DOHH2 (cell line): ENCODE measurements at regions not wholly inside any gene's neighbourhood (a gene's known extent, or its start where the extent isn't known, plus 50 kb on each side); places are given as distances from the start of the nearest gene placed in this dataset.

Experiments
- H3F3A ChIP-seq: fragments of 200-600 bp; sonication (generic), shearing (Covaris generic); 2 replicates; pipeline ENCODE4 v1.6.0; 2016; ENCODE audit warnings: antibody characterized with exemption, mild to moderate bottlenecking; ENCODE audit not compliant: control insufficient read depth, insufficient read depth
- H3K27ac ChIP-seq: fragments of 200-600 bp; sonication (generic); 2 replicates; pipeline ENCODE4 v1.5.1; 2014; ENCODE audit warnings: low read depth, mild to moderate bottlenecking, low read length, moderate library complexity
- H3K27me3 ChIP-seq: fragments of 200-600 bp; sonication (generic); 2 replicates; pipeline ENCODE4 v1.6.1; 2014; ENCODE audit warnings: mild to moderate bottlenecking, low read length, mixed read lengths; ENCODE audit not compliant: control insufficient read depth
- H3K36me3 ChIP-seq: fragments of 200-600 bp; sonication (generic); 2 replicates; pipeline ENCODE4 v1.6.1; 2014; ENCODE audit warnings: mild to moderate bottlenecking, low read length, moderate library complexity, mixed read lengths; ENCODE audit not compliant: control insufficient read depth
- H3K4me1 ChIP-seq: fragments of 200-600 bp; sonication (generic); 2 replicates; pipeline ENCODE4 v1.6.1; 2014; ENCODE audit warnings: mild to moderate bottlenecking, low read length, mixed read lengths; ENCODE audit not compliant: control insufficient read depth
- H3K4me2 ChIP-seq: fragments of 200-600 bp; sonication (generic); 2 replicates; pipeline ENCODE4 v1.6.0; 2014; ENCODE audit warnings: mild to moderate bottlenecking, low read length, moderate library complexity
- H3K4me3 ChIP-seq: fragments of 200-600 bp; sonication (generic); 2 replicates; pipeline ENCODE4 v1.5.1; 2014; ENCODE audit warnings: mild to moderate bottlenecking, low read length, mixed read lengths
- H3K79me2 ChIP-seq: fragments of 200-600 bp; sonication (generic); 2 replicates; pipeline ENCODE4 v1.6.1; 2014; ENCODE audit warnings: mild to moderate bottlenecking, low read length, mixed read lengths; ENCODE audit not compliant: control insufficient read depth
- H3K9me2 ChIP-seq: fragments of 200-600 bp; sonication (generic); replicated peaks from 2 replicates; pipeline ENCODE4 v1.6.1; 2014; ENCODE audit warnings: mild to moderate bottlenecking, low read length, mixed read lengths; ENCODE audit not compliant: control insufficient read depth
- H3K9me3 ChIP-seq: fragments of 200-600 bp; sonication (generic); 2 replicates; pipeline ENCODE4 v1.6.1; 2014; ENCODE audit warnings: antibody characterized with exemption, low read length, mixed read lengths; ENCODE audit not compliant: control insufficient read depth, insufficient read depth
- H4K20me1 ChIP-seq: fragments of 200-600 bp; sonication (generic); 2 replicates; pipeline ENCODE4 v1.6.0; 2014; ENCODE audit warnings: low read depth, mild to moderate bottlenecking, antibody characterized with exemption, low read length, moderate library complexity; ENCODE audit not compliant: control insufficient read depth, insufficient read depth
- CTCF ChIP-seq: fragments of 200-600 bp; sonication (generic); IDR thresholded peaks from one replicate; pipeline ENCODE4 v1.5.1; 2014; ENCODE audit warnings: antibody characterized with exemption, mild to moderate bottlenecking, low read depth, low read length; ENCODE audit not compliant: poor library complexity, severe bottlenecking
- EZH2phosphoT487 ChIP-seq: fragments of 200-600 bp; sonication (generic); IDR thresholded peaks from 2 replicates; pipeline ENCODE4 v1.6.1; 2017; ENCODE audit warnings: borderline replicate concordance, mild to moderate bottlenecking, antibody characterized with exemption, low read length, moderate library complexity, mixed read lengths

DNA sequence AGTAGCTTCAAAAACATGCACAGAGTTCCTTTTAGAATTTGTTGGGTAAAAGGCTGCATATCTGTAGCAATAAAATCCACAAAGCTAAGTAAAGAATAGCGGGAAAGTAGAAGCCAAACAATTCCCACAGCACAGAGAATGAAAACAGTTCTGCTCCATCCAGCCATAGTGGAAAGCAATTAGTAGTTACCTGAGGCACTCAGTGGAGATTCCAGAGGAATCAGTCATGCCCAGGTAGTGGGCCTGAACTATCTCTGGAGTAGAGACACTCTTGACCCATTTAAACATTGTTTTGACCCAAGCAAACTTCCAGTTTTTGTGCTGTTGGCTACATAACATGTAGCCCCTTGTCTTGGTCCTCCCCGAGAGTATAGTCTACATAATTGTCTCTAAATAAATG is 559.5 kb upstream of the PTCHD4 start:
- H3K4me2 ChIP-seq = no peak overlapping the region
- H3F3A ChIP-seq = no peaks in the 10 kb centered on the region
- H3K79me2 ChIP-seq = no peaks in the 10 kb centered on the region
- no peaks in the 10 kb centered on the region for H3K9me3 ChIP-seq
- no peaks in the 10 kb centered on the region for H3K27me3 ChIP-seq
- H3K36me3 ChIP-seq = no peaks in the 10 kb centered on the region
- no peaks in the 10 kb centered on the region for H3K9me2 ChIP-seq
- no peaks in the 10 kb centered on the region for H3K4me1 ChIP-seq
- no peak for TF ChIP-seq CTCF
- TF ChIP-seq EZH2phosphoT487 = no peak
- no peak overlapping the region for H3K4me3 ChIP-seq
- H3K27ac ChIP-seq = no peak overlapping the region
- no peaks in the 10 kb centered on the region for H4K20me1 ChIP-seq

GRCh38 chr6:48667797-48668196 is 556.8 kb upstream of the PTCHD4 start:
- Histone ChIP-seq H3K4me3 (no peak overlapping the region), H3K4me1 (no peaks in the 10 kb centered on the region), H3K79me2 (no peaks in the 10 kb centered on the region), H3K9me2 (no peaks in the 10 kb centered on the region), H3K4me2 (no peak overlapping the region), H3K27me3 (no peaks in the 10 kb centered on the region), H4K20me1 (no peaks in the 10 kb centered on the region), H3K27ac (no peak overlapping the region), H3F3A (no peaks in the 10 kb centered on the region), H3K36me3 (no peaks in the 10 kb centered on the region), H3K9me3 (no peaks in the 10 kb centered on the region)
- no peak for TF ChIP-seq EZH2phosphoT487

- Histone ChIP-seq H3K79me2 (no peaks in the 10 kb centered on the region), H3K9me3 (no peaks in the 10 kb centered on the region), H3K4me3 (no peak overlapping the region), H3K36me3 (no peaks in the 10 kb centered on the region), H4K20me1 (no peaks in the 10 kb centered on the region), H3K27ac (no peak overlapping the region), H3K4me1 (no peaks in the 10 kb centered on the region), H3K4me2 (no peak overlapping the region), H3K27me3 (no peaks in the 10 kb centered on the region), H3K9me2 (no peaks in the 10 kb centered on the region), H3F3A (no peaks in the 10 kb centered on the region)
- TF ChIP-seq EZH2phosphoT487 = no peak
- TF ChIP-seq CTCF = no peak
Measured at GRCh38 chr6:48664826-48665225, 553.8 kb upstream of the PTCHD4 start.

DNA sequence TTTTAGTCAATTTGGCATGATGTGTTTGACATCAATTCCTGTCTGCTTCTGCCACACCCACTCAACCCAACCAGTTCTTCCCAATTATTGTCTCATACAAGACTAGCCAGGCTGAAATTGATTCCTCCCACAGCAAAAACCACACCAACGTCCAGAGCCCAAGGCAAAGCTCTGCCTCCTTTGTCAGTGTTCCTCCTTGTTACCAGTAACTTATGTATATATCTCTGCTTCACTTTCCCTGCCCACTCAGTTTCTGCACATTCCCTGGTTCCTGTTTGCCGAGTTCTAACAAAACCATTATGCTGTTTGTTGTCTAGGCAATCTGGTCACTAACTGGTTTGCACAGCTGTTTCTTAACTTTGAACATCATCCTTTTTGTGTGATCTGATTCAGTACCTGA is 547.9 kb upstream of the PTCHD4 start:
- H3K27me3 ChIP-seq = no peaks in the 10 kb centered on the region
- no peak overlapping the region for H3K4me2 ChIP-seq
- H4K20me1 ChIP-seq = no peaks in the 10 kb centered on the region
- no peak overlapping the region for H3K27ac ChIP-seq
- no peaks in the 10 kb centered on the region for H3F3A ChIP-seq
- no peaks in the 10 kb centered on the region for H3K79me2 ChIP-seq
- H3K4me3 ChIP-seq = no peak overlapping the region
- H3K4me1 ChIP-seq = no peaks in the 10 kb centered on the region
- TF ChIP-seq EZH2phosphoT487 = no peak
- no peak for TF ChIP-seq CTCF
- no peaks in the 10 kb centered on the region for H3K9me3 ChIP-seq
- H3K36me3 ChIP-seq = no peaks in the 10 kb centered on the region
- H3K9me2 ChIP-seq = no peaks in the 10 kb centered on the region
